22Rv1 (cell line): ENCODE measurements at regions not wholly inside any gene's neighbourhood (a gene's known extent, or its start where the extent isn't known, plus 50 kb on each side); places are given as distances from the start of the nearest gene placed in this dataset.

Experiments used
- ZFX ChIP-seq: fragments of 450-650 bp; IDR thresholded peaks from 2 replicates; pipeline ENCODE4 v1.6.1; 2017; ENCODE audit warnings: antibody characterized with exemption, borderline replicate concordance
- TF ChIP-seq, protein P1 (sequence below): fragments of 450-650 bp; IDR thresholded peaks from 2 replicates; pipeline ENCODE4 v1.5.1; 2017; ENCODE audit warnings: mild to moderate bottlenecking

DNA sequence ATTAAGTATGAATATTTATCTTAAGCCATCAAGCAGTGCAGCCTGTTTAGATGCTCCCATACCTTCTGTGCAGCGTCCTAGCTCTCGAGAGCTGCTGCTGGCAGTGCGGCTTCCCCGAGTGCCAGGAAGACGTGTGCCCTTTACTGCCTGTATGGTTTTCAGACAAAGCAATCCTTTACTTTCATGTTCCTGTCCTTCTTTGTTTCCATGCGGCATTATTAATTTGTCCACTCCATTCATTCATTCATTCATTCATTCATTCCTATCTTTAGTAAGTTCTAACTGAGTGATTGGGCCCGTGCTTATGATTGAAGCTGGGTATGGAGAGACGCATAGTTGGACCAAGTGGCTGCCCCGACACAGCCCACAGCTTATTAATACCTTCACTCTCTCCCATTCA is 446.6 kb upstream of the HNRNPA3 start:
- TF ChIP-seq, protein P1, sequence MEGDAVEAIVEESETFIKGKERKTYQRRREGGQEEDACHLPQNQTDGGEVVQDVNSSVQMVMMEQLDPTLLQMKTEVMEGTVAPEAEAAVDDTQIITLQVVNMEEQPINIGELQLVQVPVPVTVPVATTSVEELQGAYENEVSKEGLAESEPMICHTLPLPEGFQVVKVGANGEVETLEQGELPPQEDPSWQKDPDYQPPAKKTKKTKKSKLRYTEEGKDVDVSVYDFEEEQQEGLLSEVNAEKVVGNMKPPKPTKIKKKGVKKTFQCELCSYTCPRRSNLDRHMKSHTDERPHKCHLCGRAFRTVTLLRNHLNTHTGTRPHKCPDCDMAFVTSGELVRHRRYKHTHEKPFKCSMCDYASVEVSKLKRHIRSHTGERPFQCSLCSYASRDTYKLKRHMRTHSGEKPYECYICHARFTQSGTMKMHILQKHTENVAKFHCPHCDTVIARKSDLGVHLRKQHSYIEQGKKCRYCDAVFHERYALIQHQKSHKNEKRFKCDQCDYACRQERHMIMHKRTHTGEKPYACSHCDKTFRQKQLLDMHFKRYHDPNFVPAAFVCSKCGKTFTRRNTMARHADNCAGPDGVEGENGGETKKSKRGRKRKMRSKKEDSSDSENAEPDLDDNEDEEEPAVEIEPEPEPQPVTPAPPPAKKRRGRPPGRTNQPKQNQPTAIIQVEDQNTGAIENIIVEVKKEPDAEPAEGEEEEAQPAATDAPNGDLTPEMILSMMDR: no peak
- no peak for TF ChIP-seq ZFX
